ENCODE measurements at regions not wholly inside any gene's neighbourhood (a gene's known extent, or its start where the extent isn't known, plus 50 kb on each side); places are given as distances from the start of the nearest gene placed in this dataset.

- Histone ChIP-seq H3K9me3 (ENCODE audit: low read length) (no peaks in the 10 kb centered on the region), H4K20me1 (ENCODE audit: insufficient read depth) (no peaks in the 10 kb centered on the region), H3K27ac (ENCODE audit: low read length) (no peak overlapping the region), H3K4me3 (ENCODE audit: low read length) (no peak overlapping the region), H2AFZ (ENCODE audit: low read depth, low read length) (no peak overlapping the region), H3K4me2 (ENCODE audit: low read length) (no peak overlapping the region), H3K9me2 (ENCODE audit: insufficient read depth, low read length) (no peaks in the 10 kb centered on the region), H3K36me3 (ENCODE audit: insufficient read depth, low read length) (no peaks in the 10 kb centered on the region), H3K27me3 (ENCODE audit: insufficient read depth, low read depth, low read length) (no peaks in the 10 kb centered on the region), H3K79me2 (replicated peaks; ENCODE audit: insufficient read depth, low read length) (no peaks in the 10 kb centered on the region), H3K9ac (ENCODE audit: low read length) (no peak overlapping the region), H3F3A (ENCODE audit: insufficient read depth, low read length, poor library complexity, severe bottlenecking) (no peaks in the 10 kb centered on the region)
- TF ChIP-seq RAD21 (conservative IDR thresholded peaks at IDR 0.05) (peak; percentile 64), EZH2 (IDR thresholded peaks at IDR 0.05; ENCODE audit: borderline replicate concordance, insufficient read depth, low read length, poor library complexity, severe bottlenecking) (no peak), CTCF (IDR thresholded peaks at IDR 0.05; ENCODE audit: poor library complexity, severe bottlenecking) (peak; percentile 86), EP300 (conservative IDR thresholded peaks at IDR 0.05; ENCODE audit: poor library complexity, severe bottlenecking) (no peak), SMC3 (conservative IDR thresholded peaks at IDR 0.05; ENCODE audit: poor library complexity) (peak; percentile 76)
These were observed 51.8 kb upstream of the TARDBP start for GRCh38 chr1:10960411-10961299.

GRCh38 chr1:10961300-10961833, 51.1 kb upstream of the TARDBP start:
- Histone ChIP-seq H3K27me3 (ENCODE audit: insufficient read depth, low read depth, low read length) (no peaks in the 10 kb centered on the region), H3K27ac (ENCODE audit: low read length) (no peak overlapping the region), H3K4me3 (ENCODE audit: low read length) (no peak overlapping the region), H2AFZ (ENCODE audit: low read depth, low read length) (no peak overlapping the region), H3K9me3 (ENCODE audit: low read length) (no peaks in the 10 kb centered on the region), H3K9ac (ENCODE audit: low read length) (no peak overlapping the region), H3K4me2 (ENCODE audit: low read length) (no peak overlapping the region), H4K20me1 (ENCODE audit: insufficient read depth) (no peaks in the 10 kb centered on the region), H3K79me2 (replicated peaks; ENCODE audit: insufficient read depth, low read length) (no peaks in the 10 kb centered on the region), H3K36me3 (ENCODE audit: insufficient read depth, low read length) (no peaks in the 10 kb centered on the region), H3K9me2 (ENCODE audit: insufficient read depth, low read length) (no peaks in the 10 kb centered on the region), H3F3A (ENCODE audit: insufficient read depth, low read length, poor library complexity, severe bottlenecking) (no peaks in the 10 kb centered on the region)
- TF ChIP-seq, protein P1, sequence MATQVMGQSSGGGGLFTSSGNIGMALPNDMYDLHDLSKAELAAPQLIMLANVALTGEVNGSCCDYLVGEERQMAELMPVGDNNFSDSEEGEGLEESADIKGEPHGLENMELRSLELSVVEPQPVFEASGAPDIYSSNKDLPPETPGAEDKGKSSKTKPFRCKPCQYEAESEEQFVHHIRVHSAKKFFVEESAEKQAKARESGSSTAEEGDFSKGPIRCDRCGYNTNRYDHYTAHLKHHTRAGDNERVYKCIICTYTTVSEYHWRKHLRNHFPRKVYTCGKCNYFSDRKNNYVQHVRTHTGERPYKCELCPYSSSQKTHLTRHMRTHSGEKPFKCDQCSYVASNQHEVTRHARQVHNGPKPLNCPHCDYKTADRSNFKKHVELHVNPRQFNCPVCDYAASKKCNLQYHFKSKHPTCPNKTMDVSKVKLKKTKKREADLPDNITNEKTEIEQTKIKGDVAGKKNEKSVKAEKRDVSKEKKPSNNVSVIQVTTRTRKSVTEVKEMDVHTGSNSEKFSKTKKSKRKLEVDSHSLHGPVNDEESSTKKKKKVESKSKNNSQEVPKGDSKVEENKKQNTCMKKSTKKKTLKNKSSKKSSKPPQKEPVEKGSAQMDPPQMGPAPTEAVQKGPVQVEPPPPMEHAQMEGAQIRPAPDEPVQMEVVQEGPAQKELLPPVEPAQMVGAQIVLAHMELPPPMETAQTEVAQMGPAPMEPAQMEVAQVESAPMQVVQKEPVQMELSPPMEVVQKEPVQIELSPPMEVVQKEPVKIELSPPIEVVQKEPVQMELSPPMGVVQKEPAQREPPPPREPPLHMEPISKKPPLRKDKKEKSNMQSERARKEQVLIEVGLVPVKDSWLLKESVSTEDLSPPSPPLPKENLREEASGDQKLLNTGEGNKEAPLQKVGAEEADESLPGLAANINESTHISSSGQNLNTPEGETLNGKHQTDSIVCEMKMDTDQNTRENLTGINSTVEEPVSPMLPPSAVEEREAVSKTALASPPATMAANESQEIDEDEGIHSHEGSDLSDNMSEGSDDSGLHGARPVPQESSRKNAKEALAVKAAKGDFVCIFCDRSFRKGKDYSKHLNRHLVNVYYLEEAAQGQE (IDR thresholded peaks at IDR 0.05; ENCODE audit: borderline replicate concordance) = no peak
- no peak for TF ChIP-seq RAD21 (conservative IDR thresholded peaks at IDR 0.05)
- TF ChIP-seq MXI1 (conservative IDR thresholded peaks at IDR 0.05; ENCODE audit: poor library complexity, severe bottlenecking) = no peak
- no peak for TF ChIP-seq EP300 (conservative IDR thresholded peaks at IDR 0.05; ENCODE audit: poor library complexity, severe bottlenecking)
- TF ChIP-seq SMC3 (conservative IDR thresholded peaks at IDR 0.05; ENCODE audit: poor library complexity) = peak; percentile 1
- no peak for TF ChIP-seq TAF1 (IDR thresholded peaks at IDR 0.05; ENCODE audit: low read depth)
- no peak for TF ChIP-seq POLR2AphosphoS5 (IDR thresholded peaks at IDR 0.05)
- peak; percentile 31 for TF ChIP-seq CTCF (IDR thresholded peaks at IDR 0.05; ENCODE audit: poor library complexity, severe bottlenecking)
- TF ChIP-seq EZH2 (IDR thresholded peaks at IDR 0.05; ENCODE audit: borderline replicate concordance, insufficient read depth, low read length, poor library complexity, severe bottlenecking) = no peak
